CD4-positive, alpha-beta T cell treated with Interleukin-15 for 1 hour (primary cell): ENCODE measurements at regions not wholly inside any gene's neighbourhood (a gene's known extent, or its start where the extent isn't known, plus 50 kb on each side); places are given as distances from the start of the nearest gene placed in this dataset.
A peak's percentile ranks its signal among the peaks of the same experiment; 100 is the strongest.
"Not testable (repeated sequence)": the region's sequence is repeated elsewhere in the genome, so short reads cannot be mapped to it uniquely, and the experiment has no call there.

Experiments
- DNase-seq: peaks from one replicate; pipeline ENCODE4 v3.0.0-alpha.2; 2020

GRCh38 chr2:173468266-173468793 is 113.7 kb downstream of the CDCA7 start:
- DNase-seq, result no peak

GRCh38 chr2:173472112-173472511 is 117.4 kb downstream of the CDCA7 start:
- DNase-seq, result no peak

GRCh38 chr2:173483137-173483536 is 128.5 kb downstream of the CDCA7 start:
- no peak for DNase-seq

- DNase-seq, result no peak
Measured at GRCh38 chr2:173488861-173489260, 134.2 kb downstream of the CDCA7 start.

- no peak for DNase-seq
Measured at GRCh38 chr2:173491418-173491817, 136.7 kb downstream of the CDCA7 start.

- DNase-seq, result no peak
Measured at GRCh38 chr2:173493874-173494273, 139.2 kb downstream of the CDCA7 start.

GRCh38 chr2:173496746-173497145 is 142.1 kb downstream of the CDCA7 start:
- DNase-seq, result no peak

GRCh38 chr2:173500953-173501352 is 146.3 kb downstream of the CDCA7 start:
- DNase-seq, result no peak

- no peak for DNase-seq
Measured at GRCh38 chr2:173502296-173502695, 147.6 kb downstream of the CDCA7 start.

GRCh38 chr2:173511357-173511756 is 156.7 kb downstream of the CDCA7 start:
- DNase-seq, result no peak

GRCh38 chr2:173511942-173512341 is 157.3 kb downstream of the CDCA7 start:
- no peak for DNase-seq

GRCh38 chr2:173513107-173513727 is 158.5 kb downstream of the CDCA7 start:
- DNase-seq, result no peak

- no peak for DNase-seq
Measured at GRCh38 chr2:173520918-173521317, 166.2 kb downstream of the CDCA7 start.

GRCh38 chr2:173521450-173522192 is 166.9 kb downstream of the CDCA7 start:
- DNase-seq, result no peak

- no peak for DNase-seq
Measured at GRCh38 chr2:173523497-173523896, 168.8 kb downstream of the CDCA7 start.

GRCh38 chr2:173524256-173524955 is 169.7 kb downstream of the CDCA7 start:
- peak; percentile 19 for DNase-seq

- not testable (repeated sequence) for DNase-seq
Measured at GRCh38 chr2:173532732-173533531, 178.3 kb downstream of the CDCA7 start.

GRCh38 chr2:173537694-173538093 is 183.0 kb downstream of the CDCA7 start:
- no peak for DNase-seq

GRCh38 chr2:173539615-173540014 is 184.9 kb downstream of the CDCA7 start:
- DNase-seq, result no peak

GRCh38 chr2:173544641-173545363 is 190.1 kb downstream of the CDCA7 start:
- no peak for DNase-seq

GRCh38 chr2:173545364-173545763 is 190.7 kb downstream of the CDCA7 start:
- no peak for DNase-seq

GRCh38 chr2:173547499-173547898 is 192.8 kb downstream of the CDCA7 start:
- no peak for DNase-seq
